GM18951 (cell line): ENCODE measurements at regions not wholly inside any gene's neighbourhood (a gene's known extent, or its start where the extent isn't known, plus 50 kb on each side); places are given as distances from the start of the nearest gene placed in this dataset.
"Not testable (repeated sequence)": the region's sequence is repeated elsewhere in the genome, so short reads cannot be mapped to it uniquely, and the experiment has no call there.

ENCODE experiments used
- POLR2A ChIP-seq: IDR thresholded peaks from 4 replicates; pipeline ENCODE4 v1.6.1; 2011; ENCODE audit warnings: mild to moderate bottlenecking; ENCODE audit not compliant: insufficient read length, insufficient read depth; ENCODE audit errors: extremely low read depth
- in situ Hi-C: fragments of 300-500 bp; cut with MboI; formaldehyde crosslinking; loops from one replicate; pipeline ENCODE4 v1.12.0; 2022; ENCODE audit warnings: low sequenced_read_pairs, mixed read lengths, inconsistent platforms; ENCODE audit not compliant: unreplicated experiment

- in situ Hi-C loops: no loop called here
Measured at GRCh38 chr5:124034083-124034700, 522.2 kb downstream of the CSNK1G3 start.

GRCh38 chr5:124030043-124030491 is 518.1 kb downstream of the CSNK1G3 start:
- no peak for TF ChIP-seq POLR2A
- in situ Hi-C loops: no loop called here

More at GRCh38 chr5:124034083-124034700, 522.2 kb downstream of the CSNK1G3 start:
- no peak for TF ChIP-seq POLR2A

GRCh38 chr5:124027441-124027840 is 515.5 kb downstream of the CSNK1G3 start:
- TF ChIP-seq POLR2A: no peak
- in situ Hi-C loops: no loop called here

- in situ Hi-C loops: no loop called here
- TF ChIP-seq POLR2A: no peak
Measured at GRCh38 chr5:124025306-124025845, 513.4 kb downstream of the CSNK1G3 start.

GRCh38 chr5:124022966-124023365 is 511.0 kb downstream of the CSNK1G3 start:
- TF ChIP-seq POLR2A: no peak
- in situ Hi-C loops: no loop called here

GRCh38 chr5:124021776-124022175 is 509.8 kb downstream of the CSNK1G3 start:
- TF ChIP-seq POLR2A: no peak
- in situ Hi-C loops: no loop called here

- in situ Hi-C loops: no loop called here
Measured at GRCh38 chr5:124021066-124021641, 509.2 kb downstream of the CSNK1G3 start.

GRCh38 chr5:124017321-124017720 is 505.3 kb downstream of the CSNK1G3 start:
- in situ Hi-C loops: not testable (repeated sequence)

More at GRCh38 chr5:124021066-124021641, 509.2 kb downstream of the CSNK1G3 start:
- no peak for TF ChIP-seq POLR2A

GRCh38 chr5:124007675-124008398 is 495.9 kb downstream of the CSNK1G3 start:
- no peak for TF ChIP-seq POLR2A
- in situ Hi-C loops: no loop called here

- in situ Hi-C loops: no loop called here
- TF ChIP-seq POLR2A: no peak
Measured at GRCh38 chr5:124001036-124001615, 489.1 kb downstream of the CSNK1G3 start.

GRCh38 chr5:124000538-124000937 is 488.6 kb downstream of the CSNK1G3 start:
- TF ChIP-seq POLR2A: no peak
- in situ Hi-C loops: no loop called here

GRCh38 chr5:123997462-123998215 is 485.7 kb downstream of the CSNK1G3 start:
- in situ Hi-C loops: no loop called here
- no peak for TF ChIP-seq POLR2A

- in situ Hi-C loops: no loop called here
Measured at GRCh38 chr5:123997064-123997461, 485.1 kb downstream of the CSNK1G3 start.

More at GRCh38 chr5:123997064-123997461, 485.1 kb downstream of the CSNK1G3 start:
- TF ChIP-seq POLR2A: no peak
